HCT116 (cell line): ENCODE measurements at regions not wholly inside any gene's neighbourhood (a gene's known extent, or its start where the extent isn't known, plus 50 kb on each side); places are given as distances from the start of the nearest gene placed in this dataset.

ENCODE experiments used
- ATAC-seq: fragments of 200-7000 bp; cut with Tn5 transposase; 2 replicates; pipeline ENCODE4 v1.9.1; 2020; ENCODE audit warnings: mild to moderate bottlenecking, moderate library complexity
- BruUV-seq: library from RNA; stranded (reverse); fragments of 400-500 nt; replicated peaks from 2 replicates; lab custom pipeline; 2021; lab: Mats Ljungman, UMichigan
- CTCF ChIA-PET: fragments of 300-600 bp; sonication (Branson Sonifier 250); formaldehyde crosslinking; loops from one replicate; lab custom pipeline; 2021; ENCODE audit warnings: antibody characterized with exemption; lab: Charles Lee
- POLR2A ChIA-PET: fragments of 300-600, 350-600 bp; sonication (Branson Sonifier 250); formaldehyde crosslinking; loops from one replicate; lab custom pipeline; 2021; ENCODE audit warnings: antibody characterized with exemption; lab: Charles Lee
- RAD21 ChIA-PET, 2 experiments: fragments of 300-600 bp; sonication (Branson Sonifier 250); formaldehyde crosslinking; loops; one replicate each; lab custom pipeline; 2023; ENCODE audit warnings: low total read pairs in 2 of 2; ENCODE audit not compliant: uncharacterized antibody in 2 of 2, unreplicated experiment in 2 of 2, low non-redundant PET in 1 of 2; lab: Charles Lee
- DNase-seq: peaks from one replicate; pipeline ENCODE4 v3.0.0-alpha.2; 2010; ENCODE audit warnings: low read depth, low spot score
- H2AFZ ChIP-seq: fragments of 200-600 bp; shearing (Covaris generic), sonication (generic); 2 replicates; pipeline ENCODE4 v1.6.1; 2017; ENCODE audit warnings: low read depth, mixed run types, mixed read lengths, antibody characterized with exemption, low read length; ENCODE audit not compliant: poor library complexity, severe bottlenecking
- H3K27ac ChIP-seq: 2 replicates; pipeline ENCODE4 v1.5.1; 2012; ENCODE audit warnings: low read depth, low read length
- H3K27me3 ChIP-seq: fragments of 200-600 bp; sonication (generic); 2 replicates; pipeline ENCODE4 v1.6.1; 2016; ENCODE audit warnings: mixed run types, low read length, mixed read lengths; ENCODE audit not compliant: insufficient read depth
- H3K36me3 ChIP-seq, 2 experiments: fragments of 200-500 bp in 1 of 2; fragments of 200-600 bp in 1 of 2; sonication (Bioruptor generic) in 1 of 2; sonication (generic) in 1 of 2; 2 replicates each; pipeline versions ENCODE4 v1.5.1 to v1.6.1; 2014 to 2016; ENCODE audit warnings: low read length in 2 of 2, inconsistent platforms in 1 of 2, mixed read lengths in 1 of 2, mixed run types in 1 of 2; ENCODE audit not compliant: insufficient read depth in 2 of 2, control insufficient read depth in 1 of 2
- H3K4me1 ChIP-seq, 2 experiments: fragments of 200-600 bp in 1 of 2; sonication (generic) in 1 of 2; 2 replicates each; pipeline versions ENCODE4 v1.5.1 to v1.6.1; 2012 to 2017; ENCODE audit warnings: low read length in 2 of 2, inconsistent platforms in 1 of 2, mild to moderate bottlenecking in 1 of 2, mixed read lengths in 1 of 2, mixed run types in 1 of 2, moderate library complexity in 1 of 2; ENCODE audit not compliant: insufficient read depth in 2 of 2, control insufficient read depth in 1 of 2
- H3K4me2 ChIP-seq: fragments of 200-600 bp; sonication (generic); 2 replicates; pipeline ENCODE4 v1.6.1; 2017; ENCODE audit warnings: mixed run types, low read length, mixed read lengths
- H3K4me3 ChIP-seq, 2 experiments: fragments of 200-600 bp in 1 of 2; sonication (generic) in 1 of 2; replicated peaks in 1 of 2; 2 replicates each; pipeline ENCODE4 v1.5.1; 2011 to 2016; ENCODE audit warnings: low read length in 2 of 2, control low read depth in 1 of 2, low read depth in 1 of 2, mild to moderate bottlenecking in 1 of 2, mixed read lengths in 1 of 2, mixed run types in 1 of 2
- H3K79me2 ChIP-seq: fragments of 200-600 bp; sonication (generic); 2 replicates; pipeline ENCODE4 v1.6.1; 2017; ENCODE audit warnings: mild to moderate bottlenecking, mixed run types, low read length, moderate library complexity, mixed read lengths; ENCODE audit not compliant: insufficient read depth
- H3K9ac ChIP-seq: fragments of 200-600 bp; sonication (generic); 2 replicates; pipeline ENCODE4 v1.6.1; 2016; ENCODE audit warnings: low read length, mixed read lengths
- H3K9me2 ChIP-seq: fragments of 200-600 bp; sonication (generic), shearing (Covaris generic); 2 replicates; pipeline ENCODE4 v1.6.1; 2017; ENCODE audit warnings: mixed run types, mild to moderate bottlenecking, moderate library complexity; ENCODE audit not compliant: insufficient read depth
- H3K9me3 ChIP-seq, 2 experiments: fragments of 200-500 bp in 1 of 2; fragments of 200-600 bp in 1 of 2; sonication (Bioruptor generic) in 1 of 2; sonication (generic) in 1 of 2; 2 replicates each; pipeline ENCODE4 v1.6.1; 2014 to 2017; ENCODE audit warnings: low read length in 2 of 2, mixed read lengths in 2 of 2, inconsistent platforms in 1 of 2, low read depth in 1 of 2, mild to moderate bottlenecking in 1 of 2, mixed run types in 1 of 2, moderate library complexity in 1 of 2; ENCODE audit not compliant: control insufficient read depth in 1 of 2, insufficient read depth in 1 of 2
- H4K20me1 ChIP-seq: fragments of 200-600 bp; sonication (generic), shearing (Covaris generic); 2 replicates; pipeline ENCODE4 v1.6.1; 2017; ENCODE audit warnings: mixed run types, mild to moderate bottlenecking, moderate library complexity; ENCODE audit not compliant: insufficient read depth
- ATF3 ChIP-seq: IDR thresholded peaks from 2 replicates; pipeline ENCODE4 v1.6.1; 2012
- CEBPB ChIP-seq: IDR thresholded peaks from 2 replicates; pipeline ENCODE4 v1.6.1; 2012; ENCODE audit warnings: low read depth
- ELF1 ChIP-seq: IDR thresholded peaks from 2 replicates; pipeline ENCODE4 v1.6.1; 2012; ENCODE audit warnings: low read depth, borderline replicate concordance
- FOSL1 ChIP-seq: IDR thresholded peaks from 2 replicates; pipeline ENCODE4 v1.6.1; 2012; ENCODE audit warnings: low read depth
- MAX ChIP-seq: IDR thresholded peaks from 2 replicates; pipeline ENCODE4 v1.6.1; 2012
- SIN3A ChIP-seq: IDR thresholded peaks from 2 replicates; pipeline ENCODE4 v1.6.1; 2012; ENCODE audit warnings: low read depth
- YY1 ChIP-seq: IDR thresholded peaks from 2 replicates; pipeline ENCODE4 v1.6.1; 2011; ENCODE audit warnings: low read length, low read depth, moderate library complexity, mild to moderate bottlenecking; ENCODE audit not compliant: insufficient replicate concordance; ENCODE audit errors: extremely low read depth
- ZBTB33 ChIP-seq: IDR thresholded peaks from 2 replicates; pipeline ENCODE4 v1.6.1; 2011; ENCODE audit warnings: mild to moderate bottlenecking, low read length, moderate library complexity; ENCODE audit not compliant: insufficient replicate concordance; ENCODE audit errors: extremely low read depth
- ZFX ChIP-seq: fragments of 450-650 bp; IDR thresholded peaks from 2 replicates; pipeline ENCODE4 v1.6.1; 2017
- intact Hi-C: fragments of 100-400 bp; cut with micrococcal nuclease; formaldehyde crosslinking; loops from 2 replicates; pipeline ENCODE4 v1.10.0; 2022

GRCh38 chr15:95162069-95162468 lies 930.7 kb downstream of the MCTP2 start:
- DNase-seq = no peak
- H3K27ac ChIP-seq = no peak overlapping the region
- no peak overlapping the region for H3K4me2 ChIP-seq
- POLR2A ChIA-PET = no interaction called here
- H3K4me3 ChIP-seq = no peak overlapping the region
- CTCF ChIA-PET = no interaction called here
- intact Hi-C loops = no loop called here
- H4K20me1 ChIP-seq = no peaks in the 10 kb centered on the region
- H3K27me3 ChIP-seq = no peaks in the 10 kb centered on the region
- H3K36me3 ChIP-seq = no peaks in the 10 kb centered on the region
- TF ChIP-seq CEBPB = no peak
- no peak for TF ChIP-seq MAX
- TF ChIP-seq FOSL1 = no peak
- TF ChIP-seq ELF1 = no peak
- no peak for TF ChIP-seq SIN3A
- no peak for TF ChIP-seq ATF3
- TF ChIP-seq ZFX = no peak
- TF ChIP-seq, all 23 proteins: peak for 0
- H3K9me3 ChIP-seq = no peaks in the 10 kb centered on the region
- no peak for ATAC-seq
- RAD21 ChIA-PET = no interaction called here
- no peaks in the 10 kb centered on the region for H3K9me2 ChIP-seq
- no peaks in the 10 kb centered on the region for H3K79me2 ChIP-seq
- H3K9ac ChIP-seq = no peak overlapping the region
- BruUV-seq = no TSS peak
- H2AFZ ChIP-seq = no peak overlapping the region
- no peaks in the 10 kb centered on the region; a peak in 1 of 4 replicates for H3K4me1 ChIP-seq

GRCh38 chr15:95162531-95162930 lies 931.2 kb downstream of the MCTP2 start:
- H3K4me2 ChIP-seq = no peak overlapping the region
- no peak for TF ChIP-seq ZBTB33
- no peak for TF ChIP-seq YY1
- TF ChIP-seq, all 23 proteins: peak for 0
- Histone ChIP-seq H3K9me3 (no peaks in the 10 kb centered on the region), H2AFZ (no peak overlapping the region), H3K27ac (no peak overlapping the region), H3K27me3 (no peaks in the 10 kb centered on the region), H3K4me3 (no peak overlapping the region), H3K9me2 (no peaks in the 10 kb centered on the region), H3K36me3 (no peaks in the 10 kb centered on the region), H3K9ac (no peak overlapping the region), H4K20me1 (no peaks in the 10 kb centered on the region), H3K79me2 (no peaks in the 10 kb centered on the region), H3K4me1 (no peaks in the 10 kb centered on the region; a peak in 1 of 4 replicates)
- DNase-seq (no peak), ATAC-seq (no peak)
- RAD21 ChIA-PET = no interaction called here
- POLR2A ChIA-PET = no interaction called here
- no TSS peak for BruUV-seq
- intact Hi-C loops = no loop called here
- CTCF ChIA-PET = no interaction called here
